RWPE1 (cell line): ENCODE measurements at regions not wholly inside any gene's neighbourhood (a gene's known extent, or its start where the extent isn't known, plus 50 kb on each side); places are given as distances from the start of the nearest gene placed in this dataset.

Experiments
- CTCF ChIA-PET: fragments of 350-600 bp; sonication (Branson Sonifier 250); formaldehyde crosslinking; extraction: SDS; loops from one replicate; lab custom pipeline; 2021; lab: Yijun Ruan, JAX
- POLR2A ChIA-PET: fragments of 400-600 bp; formaldehyde crosslinking; extraction: SDS; loops from one replicate; lab custom pipeline; 2020; ENCODE audit warnings: antibody characterized with exemption; ENCODE audit not compliant: low non-redundant PET; lab: Yijun Ruan, JAX
- DNase-seq: peaks from one replicate; pipeline ENCODE4 v3.0.0; 2012; ENCODE audit warnings: low spot score
- H3K27ac ChIP-seq: fragments of 450-650 bp; 2 replicates; pipeline ENCODE4 v1.5.1; 2017
- CTCF ChIP-seq: fragments of 450-650 bp; conservative IDR thresholded peaks from 2 replicates; pipeline ENCODE4 v1.5.1; 2017; ENCODE audit warnings: low read depth, mild to moderate bottlenecking

- no peak for TF ChIP-seq CTCF
- no peak for DNase-seq
- H3K27ac ChIP-seq: no peak overlapping the region
- ChIA-PET CTCF (interaction anchor here (0.7 kb wide), 1 partner anchor 12 kb away, joined by 3 read pairs; no protein-coding TSS in a partner anchor), POLR2A (no interaction called here)
Measured at GRCh38 chr14:103247169-103247606, 86.8 kb upstream of the EIF5 start.

GRCh38 chr14:103250181-103250580 is 83.9 kb upstream of the EIF5 start:
- POLR2A ChIA-PET: no interaction called here
- CTCF ChIA-PET: interaction anchor here (0.6 to 0.7 kb wide), 2 partner anchors 10 to 92 kb away, joined by 3 to 5 read pairs; no protein-coding TSS in a partner anchor
- no peak overlapping the region for H3K27ac ChIP-seq
- TF ChIP-seq CTCF: no peak
- DNase-seq: no peak

- POLR2A ChIA-PET: no interaction called here
- no peak for TF ChIP-seq CTCF
- no peak for DNase-seq
- CTCF ChIA-PET: interaction anchor here (0.6 kb wide), 1 partner anchor 93 kb away, joined by 3 read pairs; no protein-coding TSS in a partner anchor
- no peak overlapping the region for H3K27ac ChIP-seq
Measured at GRCh38 chr14:103250874-103251273, 83.2 kb upstream of the EIF5 start.

- DNase-seq: no peak
- CTCF ChIA-PET: interaction anchor here (0.6 kb wide), 2 partner anchors 172 to 971 kb away, joined by 3 to 4 read pairs; no protein-coding TSS in a partner anchor
- H3K27ac ChIP-seq: no peak overlapping the region
- no peak for TF ChIP-seq CTCF
- POLR2A ChIA-PET: no interaction called here
Measured at GRCh38 chr14:103255555-103255954, 78.5 kb upstream of the EIF5 start.

- no peak for TF ChIP-seq CTCF
- DNase-seq: no peak
- POLR2A ChIA-PET: no interaction called here
- CTCF ChIA-PET: interaction anchor here (0.6 kb wide), 1 partner anchor 972 kb away, joined by 3 read pairs; no protein-coding TSS in a partner anchor
- H3K27ac ChIP-seq: no peak overlapping the region
Measured at GRCh38 chr14:103256406-103256805, 77.6 kb upstream of the EIF5 start.

- ChIA-PET POLR2A (interaction anchor here (0.6 kb wide), 1 partner anchor 20 kb away, joined by 4 read pairs; no protein-coding TSS in a partner anchor), CTCF (no interaction called here)
- TF ChIP-seq CTCF: no peak
- DNase-seq: no peak
- H3K27ac ChIP-seq: no peak overlapping the region
Measured at GRCh38 chr14:103257211-103257962, 76.7 kb upstream of the EIF5 start.
